ENCODE measurements at regions not wholly inside any gene's neighbourhood (a gene's known extent, or its start where the extent isn't known, plus 50 kb on each side); places are given as distances from the start of the nearest gene placed in this dataset.

- H3K4me3 ChIP-seq (replicated peaks in 1 of 2; ENCODE audit: low read depth in 2 of 2, low read length in 2 of 2) = no peak overlapping the region
- DNase-seq (ENCODE audit: low read depth in 2 of 2) = no peak
- TF ChIP-seq, protein P1, sequence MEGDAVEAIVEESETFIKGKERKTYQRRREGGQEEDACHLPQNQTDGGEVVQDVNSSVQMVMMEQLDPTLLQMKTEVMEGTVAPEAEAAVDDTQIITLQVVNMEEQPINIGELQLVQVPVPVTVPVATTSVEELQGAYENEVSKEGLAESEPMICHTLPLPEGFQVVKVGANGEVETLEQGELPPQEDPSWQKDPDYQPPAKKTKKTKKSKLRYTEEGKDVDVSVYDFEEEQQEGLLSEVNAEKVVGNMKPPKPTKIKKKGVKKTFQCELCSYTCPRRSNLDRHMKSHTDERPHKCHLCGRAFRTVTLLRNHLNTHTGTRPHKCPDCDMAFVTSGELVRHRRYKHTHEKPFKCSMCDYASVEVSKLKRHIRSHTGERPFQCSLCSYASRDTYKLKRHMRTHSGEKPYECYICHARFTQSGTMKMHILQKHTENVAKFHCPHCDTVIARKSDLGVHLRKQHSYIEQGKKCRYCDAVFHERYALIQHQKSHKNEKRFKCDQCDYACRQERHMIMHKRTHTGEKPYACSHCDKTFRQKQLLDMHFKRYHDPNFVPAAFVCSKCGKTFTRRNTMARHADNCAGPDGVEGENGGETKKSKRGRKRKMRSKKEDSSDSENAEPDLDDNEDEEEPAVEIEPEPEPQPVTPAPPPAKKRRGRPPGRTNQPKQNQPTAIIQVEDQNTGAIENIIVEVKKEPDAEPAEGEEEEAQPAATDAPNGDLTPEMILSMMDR (IDR thresholded peaks at IDR 0.05; ENCODE audit: low read depth, low read length) = no peak
Measured at GRCh38 chr5:135695656-135696313, 117.0 kb upstream of the CXCL14 start.

GRCh38 chr5:135694906-135695305 is 116.1 kb upstream of the CXCL14 start:
- TF ChIP-seq, protein P1 (IDR thresholded peaks at IDR 0.05; ENCODE audit: low read depth, low read length) = no peak
- no peak for DNase-seq (ENCODE audit: low read depth in 2 of 2)

DNA sequence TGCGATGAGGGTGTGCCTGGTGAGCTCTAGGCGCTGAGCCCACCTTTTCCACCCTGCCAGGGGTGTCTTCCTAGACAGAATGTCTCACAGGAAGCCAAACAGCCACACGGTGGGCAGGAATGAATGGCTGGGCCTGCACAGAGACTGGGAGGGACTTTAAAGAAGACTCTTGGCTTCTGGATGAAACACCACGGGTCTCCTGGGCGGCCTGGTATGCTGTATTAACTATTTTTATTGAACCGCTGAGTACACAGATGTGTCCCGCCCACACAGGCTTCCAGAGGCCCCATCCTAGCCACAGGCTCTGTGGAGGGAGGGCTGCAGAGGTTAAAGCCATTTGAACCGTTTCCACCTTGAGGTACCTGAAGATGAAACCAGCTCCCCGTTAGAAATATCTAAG is 115.2 kb upstream of the CXCL14 start:
- DNase-seq (ENCODE audit: low read depth in 2 of 2) = no peak
- TF ChIP-seq, protein P1 (IDR thresholded peaks at IDR 0.05; ENCODE audit: low read depth, low read length) = no peak
- no peak overlapping the region for H3K4me3 ChIP-seq (replicated peaks in 1 of 2; ENCODE audit: low read depth in 2 of 2, low read length in 2 of 2)

More at GRCh38 chr5:135694906-135695305, 116.1 kb upstream of the CXCL14 start:
- H3K4me3 ChIP-seq (replicated peaks in 1 of 2; ENCODE audit: low read depth in 2 of 2, low read length in 2 of 2) = no peak overlapping the region

DNA sequence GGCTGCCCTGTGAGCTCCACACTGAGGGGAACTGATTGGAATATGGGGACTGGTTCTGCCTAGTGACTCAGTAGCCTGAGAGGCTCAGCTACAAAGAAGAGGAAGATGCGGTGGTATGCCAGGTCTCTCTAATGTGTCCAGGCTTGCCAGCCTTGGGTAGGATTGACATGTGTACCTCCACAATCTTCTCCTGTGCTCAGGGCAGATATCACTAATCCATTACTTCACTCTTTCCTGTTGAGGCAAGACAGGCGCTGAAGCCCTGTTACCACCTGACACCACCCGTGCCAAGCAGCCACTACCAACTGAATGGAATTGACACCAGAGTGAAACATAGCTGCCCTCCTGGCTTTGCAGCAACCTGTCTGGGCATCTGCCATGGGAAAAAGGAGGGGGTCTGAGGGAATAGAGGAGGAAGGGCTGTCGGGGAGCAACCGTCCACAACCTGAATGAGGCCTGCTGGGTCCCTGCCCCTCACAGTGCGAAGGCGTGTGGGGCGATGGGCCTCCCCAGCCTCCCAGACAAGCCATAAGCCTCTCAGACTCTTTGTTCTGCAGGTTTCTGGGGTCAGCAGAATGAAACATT is 114.7 kb upstream of the CXCL14 start:
- TF ChIP-seq, protein P1 (IDR thresholded peaks at IDR 0.05; ENCODE audit: low read depth, low read length) = no peak
- H3K4me3 ChIP-seq (replicated peaks in 1 of 2; ENCODE audit: low read depth in 2 of 2, low read length in 2 of 2) = no peak overlapping the region
- no peak for DNase-seq (ENCODE audit: low read depth in 2 of 2)

- DNase-seq (ENCODE audit: low read depth in 2 of 2) = no peak
- no peak overlapping the region for H3K4me3 ChIP-seq (replicated peaks in 1 of 2; ENCODE audit: low read depth in 2 of 2, low read length in 2 of 2)
- TF ChIP-seq, protein P1 (IDR thresholded peaks at IDR 0.05; ENCODE audit: low read depth, low read length) = no peak
Measured at GRCh38 chr5:135691044-135691443, 112.3 kb upstream of the CXCL14 start.

- no peak for DNase-seq (ENCODE audit: low read depth in 2 of 2)
- TF ChIP-seq, protein P1 (IDR thresholded peaks at IDR 0.05; ENCODE audit: low read depth, low read length) = no peak
- H3K4me3 ChIP-seq (replicated peaks in 1 of 2; ENCODE audit: low read depth in 2 of 2, low read length in 2 of 2) = no peak overlapping the region
Measured at GRCh38 chr5:135690466-135690865, 111.7 kb upstream of the CXCL14 start.

Measured in cardiac fibroblast (primary cell).